GM10266 (cell line): ENCODE measurements at regions not wholly inside any gene's neighbourhood (a gene's known extent, or its start where the extent isn't known, plus 50 kb on each side); places are given as distances from the start of the nearest gene placed in this dataset.
"Not testable (repeated sequence)": the region's sequence is repeated elsewhere in the genome, so short reads cannot be mapped to it uniquely, and the experiment has no call there.

Experiments
- DNase-seq: peaks from one replicate; pipeline ENCODE4 v3.0.0; 2012; ENCODE audit errors: extremely low spot score
- CTCF ChIP-seq: IDR thresholded peaks from 2 replicates; pipeline ENCODE4 v1.5.1; 2012; ENCODE audit warnings: mild to moderate bottlenecking, low read depth; ENCODE audit not compliant: control insufficient read depth, insufficient read depth; ENCODE audit errors: missing control alignments

DNA sequence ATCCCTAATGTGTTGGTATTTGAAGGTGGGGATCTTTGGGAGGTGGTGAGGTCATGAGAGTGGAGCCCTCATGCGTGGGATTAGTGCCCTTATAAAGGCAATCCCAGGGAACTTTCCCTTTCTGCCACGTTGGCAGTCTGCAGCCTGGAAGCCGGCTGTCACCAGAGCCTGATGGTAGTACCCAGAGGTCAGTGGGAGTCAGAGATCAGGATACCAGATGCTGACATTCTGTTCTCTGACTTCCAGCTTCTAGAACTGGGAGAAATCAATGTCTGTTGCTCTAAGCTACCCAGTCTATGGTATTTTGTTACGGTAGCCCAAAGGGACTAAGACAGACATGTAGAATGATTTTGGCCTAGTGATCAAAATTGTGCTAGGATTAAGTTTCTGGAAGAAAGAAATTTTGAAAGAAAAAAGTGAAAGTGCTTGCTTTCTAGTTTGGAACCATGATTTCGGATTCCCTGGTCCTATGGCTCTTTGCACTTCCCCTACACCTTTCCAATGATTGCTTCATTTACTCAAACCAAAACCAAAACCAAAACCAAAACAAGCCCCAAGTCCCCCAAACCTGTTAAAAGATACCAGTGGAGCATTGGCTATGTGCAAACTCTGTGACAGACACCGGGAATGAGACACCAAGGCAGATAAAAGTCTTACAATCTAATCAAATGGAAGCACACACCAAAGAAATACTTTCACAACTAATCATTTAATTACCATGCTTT lies 173.7 kb upstream of the ZNF217 start:
- no peak for TF ChIP-seq CTCF
- peak; percentile 44 for DNase-seq

- no peak for DNase-seq
- no peak for TF ChIP-seq CTCF
These were observed 170.8 kb upstream of the ZNF217 start for GRCh38 chr20:53764415-53764800.

DNA sequence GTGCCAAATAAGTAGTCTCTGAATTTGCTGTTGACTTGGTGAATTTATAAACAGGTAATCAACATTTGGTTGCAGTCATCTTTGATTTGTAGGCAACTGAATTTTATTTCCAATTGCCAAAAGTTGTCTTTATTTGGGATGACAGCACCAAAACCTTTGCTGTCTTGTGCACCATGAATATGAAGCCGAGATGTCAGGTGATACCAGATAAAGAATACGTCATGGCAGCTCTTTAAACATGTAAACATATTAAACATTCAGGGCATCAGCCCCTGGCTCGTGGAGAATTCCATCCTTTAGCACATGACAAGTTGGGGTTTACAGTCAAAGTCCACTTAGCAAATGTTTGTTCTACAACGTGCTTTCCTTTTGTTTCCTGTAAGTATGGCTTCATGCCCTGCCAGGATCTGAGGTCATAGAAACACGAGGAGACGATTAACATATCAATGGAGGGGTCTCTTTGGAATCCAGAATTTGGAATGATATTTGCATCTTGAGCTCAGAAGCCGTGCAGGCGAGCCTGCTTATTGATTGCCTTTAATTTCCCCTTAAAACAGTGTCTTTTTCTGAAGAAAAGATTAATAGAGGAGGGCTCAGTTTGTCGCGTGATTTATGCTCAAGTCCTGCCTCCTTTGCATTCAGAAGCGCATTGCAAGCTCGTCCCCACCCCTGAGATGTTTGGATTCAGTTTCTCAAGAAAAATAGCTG lies 170.2 kb upstream of the ZNF217 start:
- TF ChIP-seq CTCF, result no peak
- DNase-seq, result no peak

DNA sequence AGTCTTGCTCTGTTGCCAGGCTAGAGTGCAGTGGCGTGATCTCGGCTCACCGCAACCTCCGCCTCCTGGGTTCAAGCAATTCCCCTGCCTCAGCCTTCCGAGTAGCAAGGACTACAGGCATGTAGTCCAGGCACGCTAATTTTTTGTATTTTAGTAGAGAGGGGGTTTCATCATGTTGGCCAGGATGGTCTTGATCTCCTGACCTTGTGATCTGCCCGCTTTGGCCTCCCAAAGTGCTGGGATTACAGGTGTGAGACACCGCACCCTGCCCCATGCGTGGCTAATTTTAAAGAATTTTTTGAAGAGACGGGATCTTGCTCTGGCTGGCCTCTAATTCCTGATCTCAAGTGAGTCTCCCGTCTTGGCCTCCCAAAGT lies 168.8 kb upstream of the ZNF217 start:
- not testable (repeated sequence) for DNase-seq

DNA sequence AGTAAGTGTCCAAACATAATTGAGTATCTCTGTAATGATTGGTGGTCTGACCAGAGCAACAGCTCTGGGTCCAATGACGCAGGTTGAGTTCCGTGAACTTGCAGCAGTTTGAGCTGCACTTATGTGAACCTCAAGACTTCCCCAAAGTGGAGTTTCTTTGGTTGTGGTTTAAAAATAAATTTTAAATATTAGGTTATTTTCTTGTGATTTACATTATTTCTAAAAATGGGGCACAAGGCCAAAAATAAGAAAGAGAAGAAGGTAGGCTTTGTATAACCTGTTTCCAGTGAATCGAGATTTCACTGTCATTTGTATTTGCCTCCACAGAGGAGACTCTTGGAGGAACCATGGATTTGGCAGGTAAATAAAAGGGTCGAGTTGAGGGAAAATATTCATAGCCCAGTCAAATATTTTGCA lies 166.4 kb upstream of the ZNF217 start:
- peak; percentile 30 for DNase-seq
- TF ChIP-seq CTCF, result no peak

GRCh38 chr20:53757472-53757913 lies 163.9 kb upstream of the ZNF217 start:
- no peak for DNase-seq
- no peak for TF ChIP-seq CTCF

DNA sequence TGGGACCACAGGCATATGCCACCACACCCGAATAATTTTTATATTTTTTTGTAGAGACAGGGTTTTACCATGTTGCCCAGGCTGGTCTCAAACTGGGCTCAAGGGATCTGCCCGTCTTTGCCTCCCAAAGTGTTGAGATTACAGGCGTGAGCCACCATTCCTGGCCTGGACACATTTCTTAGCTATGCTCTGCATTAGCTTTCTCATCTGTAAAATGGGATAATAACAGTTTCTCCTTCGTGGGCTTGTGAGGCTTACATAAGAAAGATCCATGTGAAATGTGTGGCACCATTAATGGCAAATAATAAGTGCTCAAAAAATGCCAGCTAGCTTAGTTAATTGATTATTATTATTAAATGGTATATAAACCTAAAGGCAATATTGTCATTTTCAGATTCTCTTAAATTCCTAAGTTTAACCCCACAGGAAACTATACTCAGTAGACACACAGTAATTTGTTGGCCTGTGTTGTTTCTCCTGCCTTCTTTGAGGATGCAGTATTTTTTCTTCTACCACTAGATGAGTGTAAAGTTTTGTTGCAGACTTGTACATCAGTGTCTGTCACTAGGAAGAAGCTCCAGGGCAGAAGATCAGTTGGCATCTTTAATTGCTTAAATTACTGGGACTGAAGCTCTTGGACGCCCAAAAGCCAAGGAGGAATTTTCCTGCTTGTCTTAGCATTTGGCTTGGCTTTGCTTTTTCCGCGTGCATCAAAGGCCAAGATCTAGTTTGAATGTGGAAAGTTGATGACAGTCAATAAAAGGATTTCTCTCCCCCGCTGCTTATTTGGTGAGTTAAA lies 162.3 kb upstream of the ZNF217 start:
- no peak for DNase-seq
- TF ChIP-seq CTCF, result no peak
